ENCODE measurements at regions not wholly inside any gene's neighbourhood (a gene's known extent, or its start where the extent isn't known, plus 50 kb on each side); places are given as distances from the start of the nearest gene placed in this dataset.
A peak's percentile ranks its signal among the peaks of the same experiment; 100 is the strongest.

DNA sequence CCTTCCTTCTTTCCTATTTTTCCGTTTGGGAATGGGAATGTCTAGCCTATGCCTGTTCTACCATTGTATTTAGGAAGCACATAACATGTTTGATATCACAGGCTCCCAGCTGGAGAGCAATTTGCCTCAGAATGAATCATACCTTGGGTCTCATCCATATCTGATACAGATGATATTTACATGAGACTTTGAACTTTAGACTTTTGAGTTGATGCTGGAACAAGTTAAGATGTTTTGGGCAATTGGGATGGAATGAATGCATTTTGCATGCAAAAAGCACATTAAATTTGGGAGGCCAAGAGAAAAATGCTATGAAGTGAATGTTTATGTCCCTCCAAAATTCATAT lies 61.9 kb upstream of the BEGAIN start:
- DNase-seq (ENCODE audit: low read depth) = no peak
- H3K4me3 ChIP-seq (ENCODE audit: low read depth, low read length) = no peak overlapping the region

DNA sequence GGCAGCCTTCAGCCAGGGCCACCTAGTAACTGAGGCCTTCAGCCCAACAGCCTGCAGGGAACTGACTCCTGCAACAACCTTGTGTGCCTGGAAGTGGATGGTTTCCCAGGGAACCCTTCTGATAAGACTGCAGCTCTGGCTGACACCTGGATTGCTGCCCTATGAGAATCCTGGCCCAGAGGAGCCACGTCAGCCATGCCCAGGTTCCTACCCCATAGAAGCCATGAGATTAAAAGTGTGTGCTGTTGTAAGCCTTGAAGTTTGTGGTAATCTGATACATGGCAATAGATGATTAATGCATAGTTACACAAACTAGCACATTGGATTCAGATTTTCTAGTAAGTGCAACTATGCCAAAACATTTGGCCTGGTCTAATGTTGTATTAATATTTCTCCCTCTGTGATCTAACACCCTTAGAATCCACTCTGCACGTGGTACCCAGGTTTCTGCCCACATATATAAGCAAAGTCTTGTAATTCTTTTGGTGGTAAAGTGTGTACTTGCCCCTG lies 64.8 kb upstream of the BEGAIN start:
- H3K4me3 ChIP-seq (ENCODE audit: low read depth, low read length) = no peak overlapping the region
- TF ChIP-seq, protein P1, sequence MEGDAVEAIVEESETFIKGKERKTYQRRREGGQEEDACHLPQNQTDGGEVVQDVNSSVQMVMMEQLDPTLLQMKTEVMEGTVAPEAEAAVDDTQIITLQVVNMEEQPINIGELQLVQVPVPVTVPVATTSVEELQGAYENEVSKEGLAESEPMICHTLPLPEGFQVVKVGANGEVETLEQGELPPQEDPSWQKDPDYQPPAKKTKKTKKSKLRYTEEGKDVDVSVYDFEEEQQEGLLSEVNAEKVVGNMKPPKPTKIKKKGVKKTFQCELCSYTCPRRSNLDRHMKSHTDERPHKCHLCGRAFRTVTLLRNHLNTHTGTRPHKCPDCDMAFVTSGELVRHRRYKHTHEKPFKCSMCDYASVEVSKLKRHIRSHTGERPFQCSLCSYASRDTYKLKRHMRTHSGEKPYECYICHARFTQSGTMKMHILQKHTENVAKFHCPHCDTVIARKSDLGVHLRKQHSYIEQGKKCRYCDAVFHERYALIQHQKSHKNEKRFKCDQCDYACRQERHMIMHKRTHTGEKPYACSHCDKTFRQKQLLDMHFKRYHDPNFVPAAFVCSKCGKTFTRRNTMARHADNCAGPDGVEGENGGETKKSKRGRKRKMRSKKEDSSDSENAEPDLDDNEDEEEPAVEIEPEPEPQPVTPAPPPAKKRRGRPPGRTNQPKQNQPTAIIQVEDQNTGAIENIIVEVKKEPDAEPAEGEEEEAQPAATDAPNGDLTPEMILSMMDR (IDR thresholded peaks at IDR 0.05; ENCODE audit: low read depth, low read length) = no peak
- TF ChIP-seq MYC (IDR thresholded peaks at IDR 0.05; ENCODE audit: low read depth, low read length) (no peak), POLR2A (IDR thresholded peaks at IDR 0.05; ENCODE audit: extremely low read depth, insufficient read length) (no peak)
- TF ChIP-seq, protein P2, sequence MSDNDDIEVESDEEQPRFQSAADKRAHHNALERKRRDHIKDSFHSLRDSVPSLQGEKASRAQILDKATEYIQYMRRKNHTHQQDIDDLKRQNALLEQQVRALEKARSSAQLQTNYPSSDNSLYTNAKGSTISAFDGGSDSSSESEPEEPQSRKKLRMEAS (IDR thresholded peaks at IDR 0.05; ENCODE audit: low read depth, low read length) = no peak
- DNase-seq (ENCODE audit: low read depth) = no peak

More for the DNA sequence above, 61.9 kb upstream of the BEGAIN start:
- TF ChIP-seq MYC (IDR thresholded peaks at IDR 0.05; ENCODE audit: low read depth, low read length) (no peak), POLR2A (IDR thresholded peaks at IDR 0.05; ENCODE audit: extremely low read depth, insufficient read length) (no peak)
- TF ChIP-seq, protein P2 (IDR thresholded peaks at IDR 0.05; ENCODE audit: low read depth, low read length) = no peak
- TF ChIP-seq, protein P1 (IDR thresholded peaks at IDR 0.05; ENCODE audit: low read depth, low read length) = no peak

DNA sequence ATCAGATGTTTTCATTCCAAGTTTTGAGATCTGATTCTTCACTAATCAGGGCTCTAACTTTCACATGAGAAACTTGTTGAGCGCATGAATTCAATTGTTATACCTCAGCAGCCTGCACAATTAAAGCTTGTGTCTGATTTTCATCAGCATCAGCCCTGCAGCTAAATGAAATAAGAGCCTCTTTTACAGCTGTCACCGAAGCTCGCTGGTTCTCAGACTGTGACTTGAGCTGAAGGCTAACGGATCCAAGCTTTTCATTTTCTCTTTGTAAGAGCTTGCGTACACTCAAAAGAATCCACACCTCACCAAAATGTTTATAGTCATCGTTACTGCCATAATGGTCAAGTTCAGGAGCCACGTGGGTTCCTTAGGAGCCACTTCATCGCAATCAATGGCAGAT lies 65.5 kb upstream of the BEGAIN start:
- TF ChIP-seq POLR2A (IDR thresholded peaks at IDR 0.05; ENCODE audit: extremely low read depth, insufficient read length) (no peak), MYC (IDR thresholded peaks at IDR 0.05; ENCODE audit: low read depth, low read length) (no peak)
- TF ChIP-seq, protein P2 (IDR thresholded peaks at IDR 0.05; ENCODE audit: low read depth, low read length) = no peak
- DNase-seq (ENCODE audit: low read depth) = no peak
- no peak overlapping the region for H3K4me3 ChIP-seq (ENCODE audit: low read depth, low read length)

DNA sequence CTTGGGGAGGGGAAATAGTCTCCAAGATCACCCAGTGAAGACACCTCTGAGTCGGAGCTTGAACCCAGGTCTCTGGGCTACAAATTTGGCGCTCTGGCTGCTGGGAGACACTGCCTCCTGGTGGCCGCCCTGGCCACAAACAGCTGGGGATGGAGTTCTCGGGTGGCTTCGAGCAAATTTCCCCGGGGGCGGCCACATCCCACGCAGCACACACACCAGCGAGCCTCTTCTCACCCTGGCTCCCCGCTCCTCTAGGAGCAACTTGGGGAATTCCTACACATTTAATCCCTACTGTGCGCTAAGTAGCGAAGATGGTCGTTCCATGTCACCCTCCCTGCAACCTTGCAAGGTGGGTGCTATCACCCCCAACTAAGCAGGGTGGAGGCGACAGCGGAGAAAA lies 66.2 kb upstream of the BEGAIN start:
- TF ChIP-seq MYC (IDR thresholded peaks at IDR 0.05; ENCODE audit: low read depth, low read length) (no peak), POLR2A (IDR thresholded peaks at IDR 0.05; ENCODE audit: extremely low read depth, insufficient read length) (no peak)
- TF ChIP-seq, protein P2 (IDR thresholded peaks at IDR 0.05; ENCODE audit: low read depth, low read length) = no peak
- TF ChIP-seq, protein P1 (IDR thresholded peaks at IDR 0.05; ENCODE audit: low read depth, low read length) = peak; percentile 61

DNA sequence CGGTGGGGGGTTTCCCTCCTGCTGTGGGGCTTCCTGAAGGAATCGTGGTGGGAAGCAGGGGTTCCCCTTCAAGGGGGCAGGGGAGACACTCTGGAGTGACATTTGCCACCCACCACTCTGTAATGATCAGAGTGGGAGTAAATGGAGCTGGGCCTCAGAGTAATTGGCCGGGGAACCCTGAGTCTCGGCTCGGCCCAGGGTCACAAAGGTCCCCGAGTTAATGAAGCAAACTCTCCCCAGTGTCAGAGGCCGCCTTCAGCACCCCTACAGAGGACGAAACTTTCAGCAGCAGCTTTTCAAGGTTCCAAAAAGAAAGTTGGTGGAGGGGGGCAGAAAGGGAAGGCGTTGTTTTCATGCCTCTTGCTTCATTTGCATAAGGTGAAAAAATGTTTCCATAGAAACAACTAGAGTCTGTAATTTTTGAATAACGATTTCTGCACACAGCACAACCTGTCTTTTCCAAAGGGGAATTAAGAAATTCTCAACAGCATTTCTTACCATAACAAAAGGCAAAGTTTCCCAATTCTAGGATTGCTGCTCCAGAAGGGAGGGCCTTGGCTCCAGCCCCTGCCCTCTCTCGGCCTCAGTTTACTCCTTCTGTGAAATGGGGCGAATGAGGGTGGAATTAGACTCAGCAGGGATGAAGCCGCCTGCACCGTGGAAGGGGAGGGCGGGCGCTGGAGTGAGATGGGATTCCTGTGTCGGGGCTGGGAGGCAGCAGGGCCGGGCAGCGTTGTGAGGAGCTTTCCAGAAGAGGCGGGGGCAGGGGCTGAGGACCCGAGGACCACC lies 67.0 kb upstream of the BEGAIN start:
- H3K4me3 ChIP-seq (ENCODE audit: low read depth, low read length) = no peak overlapping the region
- no peak for DNase-seq (ENCODE audit: low read depth)
- TF ChIP-seq POLR2A (IDR thresholded peaks at IDR 0.05; ENCODE audit: extremely low read depth, insufficient read length) (no peak), MYC (IDR thresholded peaks at IDR 0.05; ENCODE audit: low read depth, low read length) (no peak)
- TF ChIP-seq, protein P1 (IDR thresholded peaks at IDR 0.05; ENCODE audit: low read depth, low read length) = no peak
- TF ChIP-seq, protein P2 (IDR thresholded peaks at IDR 0.05; ENCODE audit: low read depth, low read length) = no peak

More for the DNA sequence above, 66.2 kb upstream of the BEGAIN start:
- H3K4me3 ChIP-seq (ENCODE audit: low read depth, low read length) = no peak overlapping the region
- peak; percentile 47 for DNase-seq (ENCODE audit: low read depth)

All from NB4 (cell line).